HEK293 (cell line): ENCODE measurements at regions not wholly inside any gene's neighbourhood (a gene's known extent, or its start where the extent isn't known, plus 50 kb on each side); places are given as distances from the start of the nearest gene placed in this dataset.
"Not testable (repeated sequence)": the region's sequence is repeated elsewhere in the genome, so short reads cannot be mapped to it uniquely, and the experiment has no call there.

Experiments used
- CTCF ChIP-seq: fragments of 450-650 bp; formaldehyde crosslinking; IDR thresholded peaks from 2 replicates; pipeline ENCODE4 v1.5.1; 2016; ENCODE audit warnings: missing biosample characterization, missing genetic modification characterization
- YY1 ChIP-seq: fragments of 450-650 bp; formaldehyde crosslinking; IDR thresholded peaks from 2 replicates; pipeline ENCODE4 v1.5.1; 2018; ENCODE audit warnings: missing biosample characterization, missing genetic modification characterization
- ZBTB7A ChIP-seq: fragments of 450-650 bp; formaldehyde crosslinking; IDR thresholded peaks from 2 replicates; pipeline ENCODE4 v1.5.1; 2016; ENCODE audit warnings: low read depth, missing biosample characterization, missing genetic modification characterization
- ZNF157 ChIP-seq: fragments of 450-650 bp; formaldehyde crosslinking; IDR thresholded peaks from 2 replicates; pipeline ENCODE4 v1.5.1; 2016; ENCODE audit warnings: missing biosample characterization, missing genetic modification characterization
- ZNF600 ChIP-seq: fragments of 450-650 bp; formaldehyde crosslinking; IDR thresholded peaks from 2 replicates; pipeline ENCODE4 v1.5.1; 2016; ENCODE audit warnings: missing biosample characterization, missing genetic modification characterization

- TF ChIP-seq ZBTB7A (tag by site-specific recombination); CTCF (tag by site-specific recombination); YY1; ZNF157 (tag by site-specific recombination); ZNF600: not testable (repeated sequence)
Observed at GRCh38 chr6:112528306-112528705, 181.2 kb downstream of the RFPL4B start.
